ENCODE measurements at regions not wholly inside any gene's neighbourhood (a gene's known extent, or its start where the extent isn't known, plus 50 kb on each side); places are given as distances from the start of the nearest gene placed in this dataset.

- Mint-ChIP-seq H3K4me3 (no peak overlapping the region), H3K9me3 (peaks cover 2% of the 10 kb centered on the region), H3K36me3 (peaks cover 6% of the 10 kb centered on the region), H3K4me1 (peaks cover 18% of the 10 kb centered on the region), H3K27me3 (peaks cover 8% of the 10 kb centered on the region), H3K27ac (no peak overlapping the region)
- no peak for ATAC-seq
Measured at GRCh38 chr21:28833609-28834008, 159.1 kb downstream of the LTN1 start.

GRCh38 chr21:28833182-28833581, 159.5 kb downstream of the LTN1 start:
- Mint-ChIP-seq H3K4me3 (no peak overlapping the region), H3K27me3 (peaks cover 8% of the 10 kb centered on the region), H3K9me3 (peaks cover 2% of the 10 kb centered on the region), H3K4me1 (peaks cover 18% of the 10 kb centered on the region), H3K27ac (no peak overlapping the region), H3K36me3 (peaks cover 6% of the 10 kb centered on the region)
- ATAC-seq = no peak

GRCh38 chr21:28832715-28833061, 160.0 kb downstream of the LTN1 start:
- Mint-ChIP-seq H3K27me3 (peaks cover 8% of the 10 kb centered on the region), H3K9me3 (peaks cover 2% of the 10 kb centered on the region), H3K27ac (no peak overlapping the region), H3K4me3 (no peak overlapping the region), H3K36me3 (peaks cover 5% of the 10 kb centered on the region), H3K4me1 (peaks cover 18% of the 10 kb centered on the region)
- no peak for ATAC-seq

- peaks cover 8% of the 10 kb centered on the region for H3K27me3 Mint-ChIP-seq
- no peaks in the 10 kb centered on the region for H3K9me3 Mint-ChIP-seq
- ATAC-seq = no peak
- no peak overlapping the region for H3K4me3 Mint-ChIP-seq
- H3K36me3 Mint-ChIP-seq = no peaks in the 10 kb centered on the region
- peaks cover 13% of the 10 kb centered on the region for H3K4me1 Mint-ChIP-seq
- H3K27ac Mint-ChIP-seq = no peak overlapping the region
Measured at GRCh38 chr21:28832013-28832714, 160.5 kb downstream of the LTN1 start.

- peaks cover 6% of the 10 kb centered on the region for H3K4me1 Mint-ChIP-seq
- H3K36me3 Mint-ChIP-seq = no peaks in the 10 kb centered on the region
- ATAC-seq = no peak
- no peaks in the 10 kb centered on the region for H3K9me3 Mint-ChIP-seq
- H3K4me3 Mint-ChIP-seq = no peak overlapping the region
- no peak overlapping the region for H3K27ac Mint-ChIP-seq
- H3K27me3 Mint-ChIP-seq = peaks cover 25% of the 10 kb centered on the region
Measured at GRCh38 chr21:28828981-28829380, 163.7 kb downstream of the LTN1 start.

GRCh38 chr21:28828021-28828420, 164.7 kb downstream of the LTN1 start:
- Mint-ChIP-seq H3K27me3 (peaks cover 25% of the 10 kb centered on the region), H3K36me3 (no peaks in the 10 kb centered on the region), H3K4me1 (peaks cover 6% of the 10 kb centered on the region), H3K9me3 (no peaks in the 10 kb centered on the region), H3K27ac (no peak overlapping the region), H3K4me3 (no peak overlapping the region)
- ATAC-seq = no peak

GRCh38 chr21:28827422-28827821, 165.3 kb downstream of the LTN1 start:
- Mint-ChIP-seq H3K27ac (no peak overlapping the region), H3K9me3 (no peaks in the 10 kb centered on the region), H3K4me1 (peaks cover 6% of the 10 kb centered on the region)

GRCh38 chr21:28826569-28826968, 166.1 kb downstream of the LTN1 start:
- Mint-ChIP-seq H3K27me3 (peaks cover 25% of the 10 kb centered on the region), H3K4me1 (peaks cover 5% of the 10 kb centered on the region), H3K9me3 (no peaks in the 10 kb centered on the region), H3K27ac (no peak overlapping the region), H3K4me3 (no peak overlapping the region), H3K36me3 (no peaks in the 10 kb centered on the region)
- ATAC-seq = no peak

More at GRCh38 chr21:28827422-28827821, 165.3 kb downstream of the LTN1 start:
- Mint-ChIP-seq H3K36me3 (no peaks in the 10 kb centered on the region), H3K4me3 (no peak overlapping the region), H3K27me3 (peaks cover 25% of the 10 kb centered on the region)
- ATAC-seq = no peak

GRCh38 chr21:28826021-28826420, 166.7 kb downstream of the LTN1 start:
- Mint-ChIP-seq H3K4me3 (no peak overlapping the region), H3K27me3 (peaks cover 25% of the 10 kb centered on the region), H3K36me3 (no peaks in the 10 kb centered on the region), H3K27ac (no peak overlapping the region), H3K9me3 (no peaks in the 10 kb centered on the region), H3K4me1 (no peaks in the 10 kb centered on the region)
- ATAC-seq = no peak

GRCh38 chr21:28823429-28823828, 169.2 kb downstream of the LTN1 start:
- ATAC-seq = no peak
- no peak overlapping the region for H3K4me3 Mint-ChIP-seq
- H3K4me1 Mint-ChIP-seq = no peaks in the 10 kb centered on the region
- peaks cover 17% of the 10 kb centered on the region for H3K27me3 Mint-ChIP-seq
- H3K9me3 Mint-ChIP-seq = no peaks in the 10 kb centered on the region
- no peak overlapping the region for H3K27ac Mint-ChIP-seq
- H3K36me3 Mint-ChIP-seq = no peaks in the 10 kb centered on the region

GRCh38 chr21:28822486-28823335, 170.0 kb downstream of the LTN1 start:
- H3K4me1 Mint-ChIP-seq = no peaks in the 10 kb centered on the region
- no peak overlapping the region for H3K4me3 Mint-ChIP-seq
- no peak for ATAC-seq
- no peak overlapping the region for H3K27ac Mint-ChIP-seq
- H3K27me3 Mint-ChIP-seq = peaks cover 17% of the 10 kb centered on the region
- no peaks in the 10 kb centered on the region for H3K9me3 Mint-ChIP-seq
- no peaks in the 10 kb centered on the region for H3K36me3 Mint-ChIP-seq

GRCh38 chr21:28822123-28822399, 170.6 kb downstream of the LTN1 start:
- Mint-ChIP-seq H3K9me3 (no peaks in the 10 kb centered on the region), H3K4me1 (no peaks in the 10 kb centered on the region), H3K27ac (no peak overlapping the region)

GRCh38 chr21:28821276-28822122, 171.2 kb downstream of the LTN1 start:
- H3K9me3 Mint-ChIP-seq = no peaks in the 10 kb centered on the region
- no peak overlapping the region for H3K27ac Mint-ChIP-seq
- no peak overlapping the region for H3K4me3 Mint-ChIP-seq
- H3K27me3 Mint-ChIP-seq = peaks cover 13% of the 10 kb centered on the region
- no peak for ATAC-seq
- no peaks in the 10 kb centered on the region for H3K4me1 Mint-ChIP-seq
- no peaks in the 10 kb centered on the region for H3K36me3 Mint-ChIP-seq

More at GRCh38 chr21:28822123-28822399, 170.6 kb downstream of the LTN1 start:
- Mint-ChIP-seq H3K27me3 (peaks cover 17% of the 10 kb centered on the region), H3K4me3 (no peak overlapping the region), H3K36me3 (no peaks in the 10 kb centered on the region)
- ATAC-seq = no peak

- Mint-ChIP-seq H3K27me3 (no peaks in the 10 kb centered on the region), H3K27ac (no peak overlapping the region), H3K4me3 (no peak overlapping the region), H3K9me3 (no peaks in the 10 kb centered on the region), H3K4me1 (no peaks in the 10 kb centered on the region), H3K36me3 (no peaks in the 10 kb centered on the region)
- ATAC-seq = no peak
Measured at GRCh38 chr21:28818663-28819278, 173.9 kb downstream of the LTN1 start.

- Mint-ChIP-seq H3K4me1 (no peaks in the 10 kb centered on the region), H3K9me3 (no peaks in the 10 kb centered on the region), H3K27ac (no peak overlapping the region), H3K36me3 (peaks cover 3% of the 10 kb centered on the region), H3K4me3 (no peak overlapping the region), H3K27me3 (no peaks in the 10 kb centered on the region)
- no peak for ATAC-seq
Measured at GRCh38 chr21:28817871-28818270, 174.8 kb downstream of the LTN1 start.
